GM12892 (cell line): ENCODE measurements at regions not wholly inside any gene's neighbourhood (a gene's known extent, or its start where the extent isn't known, plus 50 kb on each side); places are given as distances from the start of the nearest gene placed in this dataset.

Source experiments
- POLR2A ChIP-seq: IDR thresholded peaks from 2 replicates; pipeline ENCODE4 v1.6.1; 2011; ENCODE audit warnings: low read depth, low read length, control low read depth
- POLR2AphosphoS5 ChIP-seq: IDR thresholded peaks from 2 replicates; pipeline ENCODE4 v1.6.1; 2011; ENCODE audit warnings: low read depth, low read length, control low read depth
- TAF1 ChIP-seq: IDR thresholded peaks from 2 replicates; pipeline ENCODE4 v1.6.1; 2011; ENCODE audit warnings: low read depth, mild to moderate bottlenecking, control low read depth, low read length, borderline replicate concordance

DNA sequence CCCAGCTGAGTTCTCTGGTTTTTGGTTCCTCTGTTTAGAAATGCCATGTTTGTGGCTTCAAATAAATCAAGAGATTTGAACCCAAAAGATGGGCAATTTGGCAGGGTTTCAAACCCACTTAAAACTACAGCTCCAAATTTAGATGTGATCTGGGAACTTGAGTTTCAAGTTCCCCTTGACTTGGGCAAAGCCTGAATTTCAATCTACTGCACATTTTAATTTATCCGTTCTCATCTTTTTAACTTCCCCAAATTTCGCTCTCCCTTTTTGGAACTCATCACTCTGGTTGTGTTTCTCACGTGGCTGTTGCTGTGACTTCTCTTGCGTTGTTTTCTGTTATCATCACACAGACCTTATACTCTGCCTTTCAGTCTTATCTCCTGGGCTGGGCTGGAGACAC is 230.9 kb downstream of the CDC5L start:
- no peak for TF ChIP-seq POLR2AphosphoS5
- no peak for TF ChIP-seq POLR2A
- TF ChIP-seq TAF1, result no peak
